GM23338 (cell line): ENCODE measurements at regions not wholly inside any gene's neighbourhood (a gene's known extent, or its start where the extent isn't known, plus 50 kb on each side); places are given as distances from the start of the nearest gene placed in this dataset.
A peak's percentile ranks its signal among the peaks of the same experiment; 100 is the strongest.

Source experiments
- ATAC-seq: fragments of 200-7000 bp; cut with Tn5 transposase; 3 replicates; pipeline ENCODE4 v1.9.1; 2020
- DNase-seq: peaks from one replicate; pipeline ENCODE4 v3.0.0-alpha.2; 2015; ENCODE audit warnings: low spot score
- H2AFZ ChIP-seq: fragments of 200-600 bp; sonication (generic); 2 replicates; pipeline ENCODE4 v1.8.0; 2016; ENCODE audit warnings: antibody characterized with exemption, mild to moderate bottlenecking, moderate library complexity
- H3F3A ChIP-seq: fragments of 200-600 bp; sonication (generic); replicated peaks from 2 replicates; pipeline ENCODE4 v1.8.0; 2017; ENCODE audit warnings: antibody characterized with exemption, mixed run types, low read depth
- H3K27ac ChIP-seq: fragments of 200-600 bp; sonication (generic); 2 replicates; pipeline ENCODE4 v1.6.1; 2016; ENCODE audit warnings: low read depth
- H3K27me3 ChIP-seq: fragments of 200-600 bp; sonication (generic); 2 replicates; pipeline ENCODE4 v1.8.0; 2016; ENCODE audit warnings: mild to moderate bottlenecking, mixed run types, moderate library complexity; ENCODE audit not compliant: insufficient read depth
- H3K36me3 ChIP-seq: fragments of 200-600 bp; sonication (generic); 2 replicates; pipeline ENCODE4 v1.8.0; 2016; ENCODE audit warnings: mild to moderate bottlenecking; ENCODE audit not compliant: insufficient read depth
- H3K4me1 ChIP-seq: fragments of 200-600 bp; sonication (generic); 2 replicates; pipeline ENCODE4 v1.8.0; 2016; ENCODE audit warnings: mild to moderate bottlenecking, moderate library complexity; ENCODE audit not compliant: insufficient read depth
- H3K4me2 ChIP-seq: fragments of 200-600 bp; sonication (generic); 2 replicates; pipeline ENCODE4 v1.7.1; 2017; ENCODE audit warnings: mixed run types
- H3K4me3 ChIP-seq: fragments of 200-600 bp; sonication (generic); 2 replicates; pipeline ENCODE4 v1.6.1; 2016; ENCODE audit warnings: mixed run types
- H3K79me2 ChIP-seq: fragments of 200-600 bp; sonication (generic); replicated peaks from 2 replicates; pipeline ENCODE4 v1.8.0; 2017; ENCODE audit warnings: mild to moderate bottlenecking; ENCODE audit not compliant: insufficient read depth
- H3K9me2 ChIP-seq: fragments of 200-600 bp; sonication (generic); 2 replicates; pipeline ENCODE4 v1.8.0; 2017; ENCODE audit not compliant: insufficient read depth
- H4K20me1 ChIP-seq: fragments of 200-600 bp; sonication (generic); replicated peaks from 2 replicates; pipeline ENCODE4 v1.8.0; 2017; ENCODE audit warnings: mild to moderate bottlenecking; ENCODE audit not compliant: insufficient read depth
- H3K27ac Mint-ChIP-seq: 2 replicates; pipeline ENCODE4 v1.8.0; 2020; ENCODE audit warnings: inconsistent platforms, mild to moderate bottlenecking, moderate library complexity, mixed read lengths
- H3K27me3 Mint-ChIP-seq: 3 replicates; pipeline ENCODE4 v1.8.0; 2022; ENCODE audit warnings: low read depth, mild to moderate bottlenecking, moderate library complexity, mixed read lengths, inconsistent platforms; ENCODE audit not compliant: insufficient read depth, poor library complexity
- H3K36me3 Mint-ChIP-seq: 3 replicates; pipeline ENCODE4 v1.8.0; 2021; ENCODE audit warnings: low read depth, mild to moderate bottlenecking, inconsistent platforms, moderate library complexity, mixed read lengths
- H3K4me1 Mint-ChIP-seq: 3 replicates; pipeline ENCODE4 v1.8.0; 2020; ENCODE audit warnings: mild to moderate bottlenecking, inconsistent platforms, mixed read lengths
- H3K4me3 Mint-ChIP-seq: 3 replicates; pipeline ENCODE4 v1.8.0; 2021; ENCODE audit warnings: moderate library complexity, mild to moderate bottlenecking, inconsistent platforms, mixed read lengths
- H3K9me3 Mint-ChIP-seq: 3 replicates; pipeline ENCODE4 v1.8.0; 2020; ENCODE audit warnings: moderate library complexity, mild to moderate bottlenecking, inconsistent platforms, mixed read lengths
- CREB1 ChIP-seq: fragments of 250-450 bp; sonication (Bioruptor Pico); IDR thresholded peaks from 2 replicates; pipeline ENCODE4 v1.5.0; 2020; ENCODE audit warnings: low read depth, mild to moderate bottlenecking, moderate library complexity
- EZH2 ChIP-seq: fragments of 200-600 bp; sonication (generic); IDR thresholded peaks from one replicate; pipeline ENCODE4 v1.8.0; 2017; ENCODE audit warnings: antibody characterized with exemption, mild to moderate bottlenecking, low read depth; ENCODE audit not compliant: unreplicated experiment
- JUNB ChIP-seq: IDR thresholded peaks from one replicate; pipeline ENCODE4 v1.6.1; 2016; ENCODE audit warnings: antibody characterized with exemption; ENCODE audit not compliant: unreplicated experiment
- POLR2AphosphoS5 ChIP-seq: IDR thresholded peaks from 2 replicates; pipeline ENCODE4 v1.6.1; 2016; ENCODE audit warnings: antibody characterized with exemption, low read depth
- STAT1 ChIP-seq: IDR thresholded peaks from one replicate; pipeline ENCODE4 v1.6.1; 2016; ENCODE audit warnings: antibody characterized with exemption; ENCODE audit not compliant: unreplicated experiment
- ZNF114 ChIP-seq: fragments of 250-450 bp; sonication (Bioruptor Pico); IDR thresholded peaks from 2 replicates; pipeline ENCODE4 v1.5.0; 2020; ENCODE audit warnings: mild to moderate bottlenecking, moderate library complexity
- ZNF462 ChIP-seq: fragments of 250-450 bp; sonication (Bioruptor Pico); IDR thresholded peaks from 2 replicates; pipeline ENCODE4 v1.5.0; 2020; ENCODE audit warnings: mild to moderate bottlenecking, moderate library complexity
- TF ChIP-seq, protein P1 (sequence below), 2 experiments: fragments of 200-600 bp in 1 of 2; sonication (generic) in 1 of 2; conservative IDR thresholded peaks; 2 replicates each; pipeline versions ENCODE4 v1.5.1 to v1.6.1; 2016 to 2017; ENCODE audit warnings: antibody characterized with exemption in 2 of 2, low read depth in 2 of 2, mild to moderate bottlenecking in 2 of 2, moderate library complexity in 1 of 2

DNA sequence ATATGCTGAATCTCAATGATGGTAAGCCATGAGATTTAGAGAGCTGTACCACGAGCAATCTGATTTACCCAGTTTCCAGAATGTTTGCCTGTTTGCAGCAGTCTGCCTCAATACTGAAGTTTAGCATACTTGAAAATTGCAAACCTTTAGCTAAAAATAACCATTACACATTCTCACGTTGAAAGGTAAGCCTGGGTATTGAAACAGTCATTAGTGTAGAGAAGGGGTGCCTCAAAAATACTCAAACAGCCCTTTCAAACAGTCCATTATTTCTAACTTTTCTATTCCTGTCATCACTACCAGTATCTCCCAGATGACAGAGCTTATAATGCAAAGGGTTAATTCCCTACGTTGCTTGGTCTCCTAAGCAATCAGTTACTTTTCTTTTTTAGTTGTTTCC, 111.8 kb upstream of the MBNL1 start (continued):
- TF ChIP-seq ZNF462 (CRISPR knock-in tag), result no peak
- TF ChIP-seq, protein P1, sequence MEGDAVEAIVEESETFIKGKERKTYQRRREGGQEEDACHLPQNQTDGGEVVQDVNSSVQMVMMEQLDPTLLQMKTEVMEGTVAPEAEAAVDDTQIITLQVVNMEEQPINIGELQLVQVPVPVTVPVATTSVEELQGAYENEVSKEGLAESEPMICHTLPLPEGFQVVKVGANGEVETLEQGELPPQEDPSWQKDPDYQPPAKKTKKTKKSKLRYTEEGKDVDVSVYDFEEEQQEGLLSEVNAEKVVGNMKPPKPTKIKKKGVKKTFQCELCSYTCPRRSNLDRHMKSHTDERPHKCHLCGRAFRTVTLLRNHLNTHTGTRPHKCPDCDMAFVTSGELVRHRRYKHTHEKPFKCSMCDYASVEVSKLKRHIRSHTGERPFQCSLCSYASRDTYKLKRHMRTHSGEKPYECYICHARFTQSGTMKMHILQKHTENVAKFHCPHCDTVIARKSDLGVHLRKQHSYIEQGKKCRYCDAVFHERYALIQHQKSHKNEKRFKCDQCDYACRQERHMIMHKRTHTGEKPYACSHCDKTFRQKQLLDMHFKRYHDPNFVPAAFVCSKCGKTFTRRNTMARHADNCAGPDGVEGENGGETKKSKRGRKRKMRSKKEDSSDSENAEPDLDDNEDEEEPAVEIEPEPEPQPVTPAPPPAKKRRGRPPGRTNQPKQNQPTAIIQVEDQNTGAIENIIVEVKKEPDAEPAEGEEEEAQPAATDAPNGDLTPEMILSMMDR (conservative IDR thresholded peaks at IDR 0.05; ENCODE audit: low read depth in 2 of 2), result no peak
- no peak for TF ChIP-seq CREB1 (CRISPR knock-in tag)
- no peak for TF ChIP-seq JUNB
- no peak for TF ChIP-seq POLR2AphosphoS5

DNA sequence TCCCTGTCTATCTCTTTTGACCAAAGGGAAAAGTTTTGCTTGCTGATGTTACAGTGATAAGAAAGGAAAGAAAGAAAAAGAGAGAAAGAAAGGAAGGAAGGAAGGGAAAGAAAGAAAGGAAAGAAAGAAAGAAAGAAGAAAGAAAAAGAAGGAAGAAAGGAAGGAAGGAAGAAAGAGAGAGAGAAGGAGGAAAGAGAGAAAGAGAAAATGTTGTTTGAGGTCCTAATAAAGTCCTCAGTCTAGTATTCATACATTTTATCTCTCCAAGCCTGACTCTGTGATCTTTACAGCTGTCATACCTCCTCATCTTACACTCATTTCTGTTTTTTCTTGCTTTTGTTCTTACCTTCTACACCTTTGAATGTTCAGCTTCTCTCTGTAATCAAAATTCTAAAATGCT, 111.4 kb upstream of the MBNL1 start:
- Mint-ChIP-seq H3K9me3 (no peaks in the 10 kb centered on the region), H3K4me3 (no peak overlapping the region), H3K36me3 (no peaks in the 10 kb centered on the region), H3K4me1 (no peaks in the 10 kb centered on the region), H3K27me3 (peaks cover 1% of the 10 kb centered on the region), H3K27ac (no peak overlapping the region)
- Histone ChIP-seq H3K4me1 (no peaks in the 10 kb centered on the region), H3K4me2 (no peak overlapping the region), H3K4me3 (no peak overlapping the region), H3K9me2 (no peaks in the 10 kb centered on the region), H3K27ac (no peak overlapping the region), H3K79me2 (no peaks in the 10 kb centered on the region), H4K20me1 (no peaks in the 10 kb centered on the region), H3K27me3 (no peaks in the 10 kb centered on the region), H3K36me3 (no peaks in the 10 kb centered on the region), H3F3A (no peaks in the 10 kb centered on the region), H2AFZ (0 out of 2 replicates have a peak overlapping the region, but pooled peaks have one; percentile 15)
- ATAC-seq (no peak), DNase-seq (no peak)
- no peak for TF ChIP-seq EZH2
- TF ChIP-seq ZNF114, result no peak
- no peak for TF ChIP-seq ZNF462 (CRISPR knock-in tag)
- no peak for TF ChIP-seq STAT1
